GM21447 (cell line): ENCODE measurements at regions not wholly inside any gene's neighbourhood (a gene's known extent, or its start where the extent isn't known, plus 50 kb on each side); places are given as distances from the start of the nearest gene placed in this dataset.
A peak's percentile ranks its signal among the peaks of the same experiment; 100 is the strongest.
"Not testable (repeated sequence)": the region's sequence is repeated elsewhere in the genome, so short reads cannot be mapped to it uniquely, and the experiment has no call there.

Experiments
- ATAC-seq: cut with Tn5 transposase; IDR thresholded peaks from one replicate; pipeline ENCODE4 v1.9.1; 2021; ENCODE audit not compliant: unreplicated experiment

DNA sequence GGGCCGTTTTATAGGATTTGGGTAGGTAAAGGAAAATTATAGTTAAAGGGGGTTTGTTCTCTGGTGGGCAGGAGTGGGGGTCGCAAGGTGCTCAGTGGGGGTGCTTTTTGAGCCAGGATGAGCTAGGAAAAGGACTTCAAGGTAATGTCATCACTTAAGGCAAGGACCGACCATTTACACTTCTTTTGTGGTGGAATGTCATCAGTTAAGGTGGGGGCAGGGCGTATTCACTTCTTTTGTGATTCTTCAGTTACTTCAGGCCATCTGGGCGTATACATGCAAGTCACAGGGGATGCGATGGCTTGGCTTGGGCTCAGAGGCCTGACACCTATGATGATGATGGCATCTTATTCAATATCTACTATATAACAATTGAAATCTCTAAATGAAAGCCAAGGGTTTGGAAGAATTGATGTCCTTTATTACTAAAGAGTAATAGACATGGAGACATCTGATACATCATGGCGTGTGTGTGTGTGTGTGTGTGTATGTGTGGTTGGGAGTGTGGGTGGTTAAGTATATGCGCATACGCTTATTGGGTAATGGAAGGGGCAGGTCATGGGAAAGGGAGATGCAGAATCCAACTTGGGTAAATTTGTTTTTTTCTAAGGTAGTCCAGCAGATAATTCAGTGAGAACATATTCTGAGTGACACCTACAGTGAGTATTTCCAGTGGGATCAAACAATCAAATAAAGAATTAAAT lies 236.9 kb upstream of the DUSP10 start:
- not testable (repeated sequence) for ATAC-seq

DNA sequence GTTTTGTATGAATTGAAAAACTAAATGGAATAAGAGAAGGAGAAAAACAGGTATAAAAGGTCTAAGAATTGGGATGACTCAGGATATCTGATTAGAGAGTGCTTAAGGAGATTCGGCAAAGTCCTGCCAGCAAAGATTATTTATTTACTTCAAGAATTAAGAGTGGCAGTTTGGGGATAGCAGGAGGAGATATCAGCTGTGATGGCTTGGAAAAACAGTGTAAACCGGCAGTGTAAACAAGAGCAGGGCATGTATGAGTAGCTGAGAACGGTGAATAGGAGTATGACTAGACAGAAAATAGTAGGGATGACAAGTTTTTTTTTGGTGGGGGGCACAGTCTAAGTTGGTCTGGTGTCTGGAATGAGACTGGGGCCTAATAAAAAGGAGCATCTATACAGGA lies 231.9 kb upstream of the DUSP10 start:
- ATAC-seq, result not testable (repeated sequence)

DNA sequence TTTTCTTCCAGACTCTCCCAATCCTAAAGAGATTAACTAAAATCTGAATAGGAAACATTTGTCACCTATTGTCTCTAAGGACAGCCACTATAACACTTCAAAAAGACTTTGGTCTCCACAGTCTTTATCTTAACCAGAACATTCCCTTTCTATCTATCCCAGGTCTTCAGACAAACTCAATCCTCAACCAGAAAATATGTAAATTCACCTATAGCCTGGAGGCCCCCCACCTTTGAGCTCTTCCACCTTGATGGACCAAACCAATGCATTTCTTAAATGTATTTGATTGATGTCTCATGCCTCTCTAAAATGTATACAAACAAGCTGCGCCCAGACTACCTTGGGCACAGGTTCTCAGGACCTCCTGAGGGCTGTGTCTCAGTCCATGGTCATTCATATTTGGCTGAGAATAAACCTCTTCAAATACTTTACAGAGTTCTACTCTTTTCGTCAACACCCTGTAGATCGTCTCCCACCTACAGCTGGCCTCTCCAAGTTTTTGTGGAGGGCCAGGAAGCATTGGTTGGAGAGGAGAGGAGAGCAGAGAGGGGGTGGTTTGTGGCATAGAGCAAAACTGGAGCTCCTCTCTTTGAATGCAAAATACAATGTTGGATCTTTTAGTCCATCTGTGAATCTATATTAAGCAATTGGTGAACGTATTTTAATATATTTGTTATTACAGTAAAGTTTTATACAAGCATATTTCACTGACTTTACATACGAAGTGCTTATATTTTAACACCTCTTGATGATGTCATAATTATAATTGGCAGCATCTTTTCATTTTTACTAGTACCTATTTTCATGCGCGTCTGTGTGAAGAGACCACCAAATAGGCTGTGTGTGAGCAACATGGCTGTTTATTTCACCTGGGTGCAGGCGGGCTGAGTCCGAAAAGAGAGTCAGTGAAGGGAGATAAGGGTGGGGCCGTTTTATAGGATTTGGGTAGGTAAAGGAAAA lies 230.7 kb upstream of the DUSP10 start:
- no peak for ATAC-seq

DNA sequence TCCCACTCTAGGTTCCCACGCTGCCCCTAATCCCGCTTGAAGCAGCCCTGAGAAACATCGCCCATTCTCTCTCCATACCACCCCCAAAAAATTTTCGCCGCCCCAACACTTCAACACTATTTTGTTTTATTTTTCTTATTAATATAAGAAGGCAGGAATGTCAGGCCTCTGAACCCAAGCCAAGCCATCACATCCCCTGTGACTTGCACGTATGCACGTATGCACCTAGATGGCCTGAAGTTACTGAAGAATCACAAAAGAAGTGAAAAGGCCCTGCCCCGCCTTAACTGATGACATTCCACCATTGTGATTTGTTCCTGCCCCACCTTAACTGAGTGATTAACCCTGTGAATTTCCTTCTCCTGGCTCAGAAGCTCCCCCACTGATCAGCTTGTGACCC lies 229.1 kb upstream of the DUSP10 start:
- ATAC-seq, result not testable (repeated sequence)

DNA sequence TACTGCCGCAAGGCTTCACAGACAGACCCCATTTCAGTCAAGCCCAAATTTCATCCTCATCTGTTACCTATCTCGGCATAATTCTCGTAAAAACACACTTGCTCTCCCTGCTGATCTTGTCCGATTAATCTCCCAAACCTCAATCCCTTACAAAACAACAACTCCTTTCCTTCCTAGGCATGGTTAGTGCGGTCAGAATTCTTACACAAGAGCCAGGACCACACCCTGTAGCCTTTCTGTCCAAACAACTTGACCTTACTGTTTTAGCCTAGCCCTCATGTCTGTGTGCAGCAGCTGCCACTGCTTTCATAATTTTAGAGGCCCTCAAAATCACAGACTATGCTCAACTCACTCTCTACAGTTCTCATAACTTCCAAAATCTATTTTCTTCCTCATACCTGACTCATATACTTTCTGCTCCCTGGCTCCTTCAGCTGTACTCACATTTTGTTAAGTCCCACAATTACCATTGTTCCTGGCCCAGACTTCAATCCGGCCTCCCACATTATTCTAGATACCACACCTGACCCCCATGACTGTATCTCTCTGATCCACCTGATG lies 227.5 kb upstream of the DUSP10 start:
- not testable (repeated sequence) for ATAC-seq

DNA sequence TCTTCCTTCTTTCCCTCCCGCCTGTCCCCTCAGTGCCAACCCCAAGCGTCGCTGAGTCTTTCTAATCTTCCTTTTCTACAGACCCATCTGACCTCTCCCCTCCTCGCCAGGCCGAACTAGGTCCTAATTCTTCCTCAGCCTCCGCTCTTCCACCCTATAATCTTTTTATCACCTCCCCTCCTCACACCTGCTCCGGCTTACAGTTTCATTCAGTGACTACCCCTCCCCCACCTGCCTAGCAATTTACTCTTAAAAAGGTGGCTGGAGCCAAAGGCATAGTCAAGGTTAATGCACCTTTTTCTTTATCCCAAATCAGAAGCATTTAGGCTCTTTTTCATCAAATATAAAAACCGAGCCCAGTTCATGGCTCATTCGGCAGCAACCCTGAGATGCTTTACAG lies 225.6 kb upstream of the DUSP10 start:
- not testable (repeated sequence) for ATAC-seq

DNA sequence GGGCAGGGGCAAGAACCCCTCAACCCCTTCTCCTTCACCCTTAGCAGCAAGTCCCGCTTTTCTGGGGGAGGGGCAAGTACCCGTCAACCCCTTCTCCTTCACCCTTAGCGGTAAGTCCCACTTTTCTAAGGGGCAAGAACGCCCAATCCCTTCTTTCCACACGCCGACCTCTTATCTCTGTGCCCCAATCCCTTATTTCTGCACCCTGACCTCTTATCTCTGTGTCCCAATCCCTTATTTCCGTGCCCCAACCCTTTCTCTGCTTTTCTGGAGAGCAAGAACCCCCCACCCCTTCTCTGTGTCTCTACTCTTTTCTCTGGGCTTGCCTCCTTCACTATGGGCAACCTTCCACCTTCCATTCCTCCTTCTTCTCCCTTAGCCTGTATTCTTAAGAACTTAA lies 225.0 kb upstream of the DUSP10 start:
- ATAC-seq, result not testable (repeated sequence)

DNA sequence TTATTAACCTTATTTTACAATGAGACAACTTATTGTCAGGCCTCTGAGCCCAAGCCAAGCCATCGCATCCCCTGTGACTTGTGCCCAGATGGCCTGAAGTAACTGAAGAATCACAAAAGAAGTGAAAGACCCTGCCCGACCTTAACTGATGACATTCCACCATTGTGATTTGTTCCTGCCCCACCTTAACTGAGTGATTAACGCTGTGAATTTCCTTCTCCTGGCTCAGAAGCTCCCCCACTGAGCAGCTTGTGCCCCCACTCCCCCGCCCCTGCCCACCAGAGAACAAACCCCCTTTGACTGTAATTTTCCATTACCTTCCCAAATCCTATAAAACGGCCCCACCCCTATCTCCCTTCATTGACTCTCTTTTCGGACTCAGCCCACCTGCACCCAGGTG lies 224.0 kb upstream of the DUSP10 start:
- not testable (repeated sequence) for ATAC-seq

DNA sequence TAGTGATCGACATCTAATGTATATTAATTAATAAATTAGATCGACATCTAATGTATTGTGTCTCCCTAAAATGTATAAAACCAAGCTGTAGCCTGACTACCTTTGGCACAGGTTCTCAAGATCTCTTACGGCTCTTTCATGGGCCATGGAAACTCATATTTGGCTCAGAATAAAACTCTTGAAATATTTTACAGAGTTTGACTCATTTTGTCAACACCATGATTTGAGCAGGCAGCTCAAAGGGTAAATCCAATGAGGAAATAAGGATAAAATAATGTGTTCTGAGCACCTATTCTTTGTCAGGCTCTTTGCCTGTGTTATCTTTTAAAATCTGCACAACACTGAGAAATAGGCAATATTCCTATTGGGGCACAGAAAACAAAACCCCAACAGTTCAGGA lies 223.4 kb upstream of the DUSP10 start:
- no peak for ATAC-seq

DNA sequence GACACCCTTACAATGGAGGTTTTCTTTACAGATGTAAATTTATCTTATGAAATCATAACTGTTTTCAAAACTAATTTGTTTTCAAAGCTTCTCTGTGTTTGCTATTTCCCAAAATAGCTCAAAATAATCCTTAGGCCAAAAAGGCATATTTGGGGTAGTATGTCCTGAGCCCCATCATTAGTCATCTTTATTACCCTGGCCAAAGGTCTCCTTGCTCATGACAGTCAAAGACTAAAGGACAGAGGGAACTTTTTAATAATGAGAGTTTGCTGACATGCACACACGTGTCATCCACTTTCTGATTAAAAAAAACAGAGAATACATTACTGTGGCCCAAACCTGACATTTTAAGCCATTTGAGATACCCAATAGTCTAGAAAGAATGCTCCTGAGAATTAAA lies 221.9 kb upstream of the DUSP10 start:
- ATAC-seq, result no peak

DNA sequence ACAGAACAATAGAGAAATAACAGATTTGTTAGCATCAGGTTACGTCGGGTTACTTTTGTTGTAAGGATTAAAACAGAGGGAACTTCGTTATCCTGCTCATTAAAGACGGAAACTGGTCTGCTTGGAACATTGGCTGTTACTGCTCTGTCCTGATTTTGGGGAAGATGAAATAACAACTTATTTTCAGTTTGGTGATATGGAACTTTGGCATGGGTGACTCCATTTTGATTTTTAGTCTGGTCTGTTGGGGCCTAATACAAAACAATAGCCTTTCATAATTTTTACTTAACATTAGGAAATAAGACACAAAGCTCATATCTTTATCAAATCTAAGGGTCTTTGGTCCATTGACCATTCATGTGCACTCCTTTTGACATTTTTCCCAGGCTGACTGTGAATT lies 220.5 kb upstream of the DUSP10 start:
- no peak for ATAC-seq

DNA sequence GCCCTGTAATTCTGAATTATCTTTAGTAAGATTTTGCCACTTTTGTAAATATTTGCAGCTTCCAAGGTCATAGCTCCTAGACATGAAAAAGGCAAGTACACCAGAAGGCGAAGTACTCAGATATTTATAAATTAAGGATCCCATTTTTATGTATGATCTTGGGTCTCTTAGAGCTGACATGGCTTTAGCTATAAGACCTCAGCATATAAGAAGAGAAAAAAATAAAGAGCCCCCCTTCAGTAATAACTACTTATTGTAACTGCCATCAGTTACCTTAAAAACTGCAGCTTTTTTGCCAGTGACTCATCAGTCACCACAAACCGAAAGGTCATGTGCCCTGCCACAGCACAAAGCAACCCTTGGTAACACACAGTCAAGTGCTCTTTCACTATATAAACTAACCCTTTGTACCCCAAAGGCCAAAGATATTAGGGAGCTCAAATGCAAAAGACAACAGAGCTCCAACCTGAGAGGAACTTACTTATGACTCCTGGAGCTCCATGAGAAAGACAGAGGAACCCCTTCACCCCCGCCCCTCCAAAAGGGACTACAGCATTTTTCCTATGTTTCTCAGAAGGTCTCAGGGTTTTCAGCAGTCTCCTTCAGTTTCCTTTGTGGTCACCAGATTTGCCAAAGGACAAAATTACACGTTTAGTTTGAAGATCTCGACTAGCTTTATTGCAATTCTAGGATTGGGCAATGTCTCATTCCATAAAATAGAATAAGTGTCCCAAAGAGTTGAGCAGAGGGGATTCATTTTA lies 219.8 kb upstream of the DUSP10 start:
- peak; percentile 98 for ATAC-seq

DNA sequence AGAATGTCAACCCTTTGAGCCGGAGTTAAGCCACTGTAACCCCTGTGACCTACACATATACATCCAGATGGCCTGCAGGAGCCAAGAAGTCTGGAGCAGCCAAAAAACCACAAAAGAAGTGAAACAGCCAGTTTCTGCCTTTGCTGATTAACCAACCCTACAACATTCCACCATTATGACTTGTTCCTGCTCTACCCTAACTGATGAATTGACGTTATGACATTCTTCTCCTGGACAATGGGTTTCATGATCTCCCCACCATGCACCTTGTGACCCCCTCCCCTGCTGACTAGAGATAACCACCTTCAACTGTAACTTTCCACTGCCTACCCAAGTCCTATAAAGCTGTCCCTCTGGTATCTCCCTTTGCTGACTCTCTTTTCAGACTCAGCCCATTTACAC lies 216.3 kb upstream of the DUSP10 start:
- not testable (repeated sequence) for ATAC-seq

DNA sequence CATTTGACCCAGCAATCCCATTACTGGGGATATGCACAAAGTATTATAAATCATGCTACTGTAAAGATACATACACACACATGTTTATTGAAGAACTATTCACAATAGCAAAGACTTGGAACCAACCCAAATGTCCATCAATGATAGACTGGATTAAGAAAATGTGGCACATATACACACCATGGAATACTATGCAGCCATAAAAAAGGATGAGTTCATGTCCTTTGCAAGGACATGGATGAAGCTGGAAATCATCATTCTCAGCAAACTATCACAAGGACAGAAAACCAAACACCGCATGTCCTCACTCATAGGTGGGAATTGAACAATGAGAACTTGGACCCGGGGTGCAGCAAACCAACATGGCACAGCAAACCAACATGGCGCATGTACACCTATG lies 215.5 kb upstream of the DUSP10 start:
- ATAC-seq, result not testable (repeated sequence)

DNA sequence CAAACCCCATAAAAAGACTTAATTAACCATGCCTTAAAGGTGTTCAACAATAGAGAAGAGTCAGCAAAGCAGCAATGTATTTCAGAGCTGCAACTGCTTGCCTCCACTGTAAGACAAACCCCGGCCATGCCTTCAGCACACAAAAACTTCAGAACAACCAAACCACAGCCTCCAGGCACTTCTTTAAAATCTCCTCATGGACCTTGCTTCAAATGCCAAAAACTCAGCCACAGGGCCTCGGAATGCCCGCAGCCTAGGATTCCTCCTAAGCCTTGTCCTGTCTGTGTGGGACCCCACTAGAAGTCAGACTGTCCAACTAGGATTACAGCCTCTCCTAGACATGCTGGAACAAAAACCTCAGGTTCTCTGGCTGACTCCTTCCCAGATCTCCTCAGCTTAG lies 208.1 kb upstream of the DUSP10 start:
- no peak for ATAC-seq

DNA sequence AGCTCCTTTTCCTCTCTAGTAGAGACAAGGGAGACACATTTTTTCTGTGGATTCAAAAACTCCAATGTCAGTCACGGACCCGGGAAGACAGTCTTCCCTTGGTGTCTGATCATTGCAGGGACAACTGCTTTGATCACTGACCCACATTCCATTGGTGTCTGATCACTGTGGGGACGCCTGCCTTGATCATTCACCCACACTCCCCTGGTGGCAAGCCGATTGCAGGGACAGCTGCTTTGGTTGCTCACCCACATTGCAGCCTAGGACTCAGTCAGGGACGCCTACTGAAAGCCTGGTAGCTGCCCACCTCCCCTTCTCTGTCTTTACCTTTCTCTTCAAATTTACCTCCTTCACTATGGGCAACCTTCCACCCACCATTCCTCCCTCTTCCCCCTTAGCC lies 206.6 kb upstream of the DUSP10 start:
- no peak for ATAC-seq

DNA sequence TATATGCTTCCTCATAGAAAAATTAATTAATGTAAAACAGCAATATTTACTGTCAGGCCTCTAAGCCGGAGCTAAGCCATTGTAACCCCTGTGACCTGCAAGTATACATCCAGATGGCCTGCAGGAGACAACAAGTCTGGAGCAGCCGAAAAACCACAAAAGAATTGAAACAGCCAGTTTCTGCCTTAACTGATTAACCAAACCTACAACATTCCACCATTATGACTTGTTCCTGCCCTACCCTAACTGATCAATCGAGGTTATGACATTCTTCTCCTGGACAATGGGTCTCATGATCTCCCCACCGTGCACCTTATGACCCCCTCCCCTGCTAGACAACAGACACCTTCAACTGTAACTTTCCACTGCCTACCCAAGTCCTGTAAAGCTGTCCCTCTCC lies 205.8 kb upstream of the DUSP10 start:
- ATAC-seq, result no peak

DNA sequence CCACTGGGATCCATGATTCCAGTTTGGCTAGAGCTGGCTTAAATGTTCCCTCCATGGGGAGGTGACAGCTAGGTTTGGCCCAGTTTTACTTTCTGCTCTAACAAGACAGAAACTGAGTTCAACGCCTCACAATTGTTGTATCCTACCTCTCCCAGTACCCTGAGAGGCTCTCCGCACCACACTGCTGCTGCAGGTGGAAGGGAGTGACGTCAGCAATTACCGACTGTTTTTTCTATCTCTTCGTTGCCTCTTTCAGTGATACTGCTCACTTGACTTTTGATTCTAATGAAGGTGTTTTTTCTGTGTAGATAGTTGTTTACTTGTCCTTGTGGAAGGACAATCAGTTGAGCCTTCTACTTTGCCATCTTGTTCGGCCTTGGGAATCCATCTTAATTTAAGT lies 204.9 kb upstream of the DUSP10 start:
- ATAC-seq, result no peak

DNA sequence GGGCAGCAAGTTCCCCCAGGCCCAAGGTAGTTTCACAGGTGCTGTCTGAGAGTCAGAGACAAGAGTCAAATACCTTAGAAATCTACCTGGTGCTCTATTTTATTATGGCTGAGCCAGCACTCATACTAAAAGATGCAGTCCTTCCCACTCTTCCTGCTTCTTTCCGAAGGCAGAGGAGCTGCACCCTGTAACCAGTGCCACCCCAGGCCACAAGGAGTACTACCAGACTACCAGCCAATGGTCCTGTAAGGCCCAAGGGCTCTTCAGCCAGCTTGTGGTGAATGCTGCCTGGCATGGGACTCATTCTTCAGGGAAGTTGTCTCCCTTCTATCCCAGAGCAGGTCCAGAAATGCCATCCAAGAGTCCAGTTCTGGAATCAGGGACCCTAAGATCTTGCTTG lies 203.8 kb upstream of the DUSP10 start:
- ATAC-seq, result no peak

DNA sequence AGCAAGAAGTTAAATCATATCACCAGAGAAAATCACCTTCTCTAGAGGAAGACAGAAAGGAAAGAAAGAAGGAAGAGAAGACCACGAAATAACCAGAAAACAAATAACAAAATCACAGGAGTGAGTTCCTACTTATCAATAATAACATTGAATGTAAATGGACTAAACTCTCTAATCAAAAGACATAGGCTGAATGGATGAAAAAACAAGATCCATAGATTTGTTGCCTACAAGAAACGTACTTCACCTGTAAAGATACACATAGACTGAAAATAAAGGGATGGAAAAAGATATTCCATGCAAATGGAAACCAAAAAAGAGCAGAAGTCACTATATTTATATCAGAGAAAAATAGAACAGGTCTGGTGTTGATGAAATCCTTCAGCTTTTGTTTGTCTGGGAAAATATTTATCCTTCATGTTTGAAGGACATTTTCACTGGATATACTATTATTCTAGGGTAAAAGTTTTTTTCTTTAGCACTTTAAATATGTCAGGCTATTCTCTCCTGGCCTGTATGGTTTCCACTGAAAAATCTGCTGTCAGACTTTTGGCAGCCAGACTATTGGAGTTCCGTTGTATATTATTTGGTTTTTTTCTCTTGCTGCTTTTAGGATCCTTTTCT lies 202.5 kb upstream of the DUSP10 start:
- no peak for ATAC-seq

DNA sequence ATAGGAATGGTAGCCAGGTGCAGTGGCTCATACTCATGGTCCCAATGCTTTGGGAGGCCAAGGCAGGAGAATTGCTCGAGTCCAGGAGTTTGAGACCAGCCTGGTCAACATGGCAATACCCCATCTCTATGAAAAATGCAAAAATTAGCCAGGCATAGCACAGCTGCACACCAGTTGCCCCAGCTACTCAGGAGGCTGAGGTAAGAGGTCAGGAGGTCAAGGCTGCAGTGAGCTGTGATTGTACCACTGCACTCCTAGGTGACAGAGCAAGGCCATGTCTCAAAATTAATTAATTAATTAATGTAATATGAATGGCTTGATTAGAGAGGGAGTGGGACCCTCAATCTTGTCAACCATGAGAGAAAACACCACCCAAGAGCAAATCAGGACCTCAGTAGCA lies 198.7 kb upstream of the DUSP10 start:
- ATAC-seq, result no peak
